GM23338 (cell line): ENCODE measurements at regions not wholly inside any gene's neighbourhood (a gene's known extent, or its start where the extent isn't known, plus 50 kb on each side); places are given as distances from the start of the nearest gene placed in this dataset.

ENCODE experiments used
- ATAC-seq: fragments of 200-7000 bp; cut with Tn5 transposase; 3 replicates; pipeline ENCODE4 v1.9.1; 2020
- DNase-seq: peaks from one replicate; pipeline ENCODE4 v3.0.0-alpha.2; 2015; ENCODE audit warnings: low spot score
- H2AFZ ChIP-seq: fragments of 200-600 bp; sonication (generic); 2 replicates; pipeline ENCODE4 v1.8.0; 2016; ENCODE audit warnings: antibody characterized with exemption, mild to moderate bottlenecking, moderate library complexity
- H3F3A ChIP-seq: fragments of 200-600 bp; sonication (generic); replicated peaks from 2 replicates; pipeline ENCODE4 v1.8.0; 2017; ENCODE audit warnings: antibody characterized with exemption, mixed run types, low read depth
- H3K27ac ChIP-seq: fragments of 200-600 bp; sonication (generic); 2 replicates; pipeline ENCODE4 v1.6.1; 2016; ENCODE audit warnings: low read depth
- H3K27me3 ChIP-seq: fragments of 200-600 bp; sonication (generic); 2 replicates; pipeline ENCODE4 v1.8.0; 2016; ENCODE audit warnings: mild to moderate bottlenecking, mixed run types, moderate library complexity; ENCODE audit not compliant: insufficient read depth
- H3K36me3 ChIP-seq: fragments of 200-600 bp; sonication (generic); 2 replicates; pipeline ENCODE4 v1.8.0; 2016; ENCODE audit warnings: mild to moderate bottlenecking; ENCODE audit not compliant: insufficient read depth
- H3K4me1 ChIP-seq: fragments of 200-600 bp; sonication (generic); 2 replicates; pipeline ENCODE4 v1.8.0; 2016; ENCODE audit warnings: mild to moderate bottlenecking, moderate library complexity; ENCODE audit not compliant: insufficient read depth
- H3K4me2 ChIP-seq: fragments of 200-600 bp; sonication (generic); 2 replicates; pipeline ENCODE4 v1.7.1; 2017; ENCODE audit warnings: mixed run types
- H3K4me3 ChIP-seq: fragments of 200-600 bp; sonication (generic); 2 replicates; pipeline ENCODE4 v1.6.1; 2016; ENCODE audit warnings: mixed run types
- H3K79me2 ChIP-seq: fragments of 200-600 bp; sonication (generic); replicated peaks from 2 replicates; pipeline ENCODE4 v1.8.0; 2017; ENCODE audit warnings: mild to moderate bottlenecking; ENCODE audit not compliant: insufficient read depth
- H3K9me2 ChIP-seq: fragments of 200-600 bp; sonication (generic); 2 replicates; pipeline ENCODE4 v1.8.0; 2017; ENCODE audit not compliant: insufficient read depth
- H4K20me1 ChIP-seq: fragments of 200-600 bp; sonication (generic); replicated peaks from 2 replicates; pipeline ENCODE4 v1.8.0; 2017; ENCODE audit warnings: mild to moderate bottlenecking; ENCODE audit not compliant: insufficient read depth
- H3K27ac Mint-ChIP-seq: 2 replicates; pipeline ENCODE4 v1.8.0; 2020; ENCODE audit warnings: inconsistent platforms, mild to moderate bottlenecking, moderate library complexity, mixed read lengths
- H3K27me3 Mint-ChIP-seq: 3 replicates; pipeline ENCODE4 v1.8.0; 2022; ENCODE audit warnings: low read depth, mild to moderate bottlenecking, moderate library complexity, mixed read lengths, inconsistent platforms; ENCODE audit not compliant: insufficient read depth, poor library complexity
- H3K36me3 Mint-ChIP-seq: 3 replicates; pipeline ENCODE4 v1.8.0; 2021; ENCODE audit warnings: low read depth, mild to moderate bottlenecking, inconsistent platforms, moderate library complexity, mixed read lengths
- H3K4me1 Mint-ChIP-seq: 3 replicates; pipeline ENCODE4 v1.8.0; 2020; ENCODE audit warnings: mild to moderate bottlenecking, inconsistent platforms, mixed read lengths
- H3K4me3 Mint-ChIP-seq: 3 replicates; pipeline ENCODE4 v1.8.0; 2021; ENCODE audit warnings: moderate library complexity, mild to moderate bottlenecking, inconsistent platforms, mixed read lengths
- H3K9me3 Mint-ChIP-seq: 3 replicates; pipeline ENCODE4 v1.8.0; 2020; ENCODE audit warnings: moderate library complexity, mild to moderate bottlenecking, inconsistent platforms, mixed read lengths
- CREB1 ChIP-seq: fragments of 250-450 bp; sonication (Bioruptor Pico); IDR thresholded peaks from 2 replicates; pipeline ENCODE4 v1.5.0; 2020; ENCODE audit warnings: low read depth, mild to moderate bottlenecking, moderate library complexity
- EZH2phosphoT487 ChIP-seq: fragments of 200-600 bp; sonication (generic); IDR thresholded peaks from one replicate; pipeline ENCODE4 v1.8.1; 2018; ENCODE audit warnings: antibody characterized with exemption; ENCODE audit not compliant: unreplicated experiment
- POLR2AphosphoS5 ChIP-seq: IDR thresholded peaks from 2 replicates; pipeline ENCODE4 v1.6.1; 2016; ENCODE audit warnings: antibody characterized with exemption, low read depth
- STAT1 ChIP-seq: IDR thresholded peaks from one replicate; pipeline ENCODE4 v1.6.1; 2016; ENCODE audit warnings: antibody characterized with exemption; ENCODE audit not compliant: unreplicated experiment
- ZNF114 ChIP-seq: fragments of 250-450 bp; sonication (Bioruptor Pico); IDR thresholded peaks from 2 replicates; pipeline ENCODE4 v1.5.0; 2020; ENCODE audit warnings: mild to moderate bottlenecking, moderate library complexity
- ZNF331 ChIP-seq: fragments of 250-450 bp; sonication (Bioruptor Pico); IDR thresholded peaks from 2 replicates; pipeline ENCODE4 v1.5.0; 2020; ENCODE audit warnings: low read depth, mild to moderate bottlenecking, moderate library complexity
- ZNF462 ChIP-seq: fragments of 250-450 bp; sonication (Bioruptor Pico); IDR thresholded peaks from 2 replicates; pipeline ENCODE4 v1.5.0; 2020; ENCODE audit warnings: mild to moderate bottlenecking, moderate library complexity
- TF ChIP-seq, protein P1 (sequence below), 2 experiments: fragments of 200-600 bp in 1 of 2; sonication (generic) in 1 of 2; conservative IDR thresholded peaks; 2 replicates each; pipeline versions ENCODE4 v1.5.1 to v1.6.1; 2016 to 2017; ENCODE audit warnings: antibody characterized with exemption in 2 of 2, low read depth in 2 of 2, mild to moderate bottlenecking in 2 of 2, moderate library complexity in 1 of 2
- TF ChIP-seq, protein P2 (sequence below): IDR thresholded peaks from 2 replicates; pipeline ENCODE4 v1.6.1; 2016; ENCODE audit warnings: antibody characterized with exemption

GRCh38 chrX:40263014-40263560 is 165.3 kb upstream of the BCOR start:
- Mint-ChIP-seq H3K4me3 (no peak overlapping the region), H3K27me3 (peaks cover 8% of the 10 kb centered on the region), H3K4me1 (peaks cover 7% of the 10 kb centered on the region), H3K27ac (no peak overlapping the region), H3K36me3 (no peaks in the 10 kb centered on the region), H3K9me3 (no peaks in the 10 kb centered on the region; the same call in 2 of the 3 replicates)
- H3K36me3 ChIP-seq, result no peaks in the 10 kb centered on the region
- TF ChIP-seq ZNF114 (CRISPR knock-in tag), result no peak
- TF ChIP-seq, protein P1, sequence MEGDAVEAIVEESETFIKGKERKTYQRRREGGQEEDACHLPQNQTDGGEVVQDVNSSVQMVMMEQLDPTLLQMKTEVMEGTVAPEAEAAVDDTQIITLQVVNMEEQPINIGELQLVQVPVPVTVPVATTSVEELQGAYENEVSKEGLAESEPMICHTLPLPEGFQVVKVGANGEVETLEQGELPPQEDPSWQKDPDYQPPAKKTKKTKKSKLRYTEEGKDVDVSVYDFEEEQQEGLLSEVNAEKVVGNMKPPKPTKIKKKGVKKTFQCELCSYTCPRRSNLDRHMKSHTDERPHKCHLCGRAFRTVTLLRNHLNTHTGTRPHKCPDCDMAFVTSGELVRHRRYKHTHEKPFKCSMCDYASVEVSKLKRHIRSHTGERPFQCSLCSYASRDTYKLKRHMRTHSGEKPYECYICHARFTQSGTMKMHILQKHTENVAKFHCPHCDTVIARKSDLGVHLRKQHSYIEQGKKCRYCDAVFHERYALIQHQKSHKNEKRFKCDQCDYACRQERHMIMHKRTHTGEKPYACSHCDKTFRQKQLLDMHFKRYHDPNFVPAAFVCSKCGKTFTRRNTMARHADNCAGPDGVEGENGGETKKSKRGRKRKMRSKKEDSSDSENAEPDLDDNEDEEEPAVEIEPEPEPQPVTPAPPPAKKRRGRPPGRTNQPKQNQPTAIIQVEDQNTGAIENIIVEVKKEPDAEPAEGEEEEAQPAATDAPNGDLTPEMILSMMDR (conservative IDR thresholded peaks at IDR 0.05; ENCODE audit: low read depth in 2 of 2), result peak in 1 of 2 experiments; percentile 7; a peak in 1 of 4 replicates
- H3F3A ChIP-seq, result no peaks in the 10 kb centered on the region
- no peak overlapping the region for H3K27ac ChIP-seq
- DNase-seq (no peak), ATAC-seq (no peak)
- H3K4me3 ChIP-seq, result no peak overlapping the region
- no peak overlapping the region for H2AFZ ChIP-seq
- no peaks in the 10 kb centered on the region; the same call in 1 of the 2 replicates for H3K4me1 ChIP-seq
- no peak overlapping the region for H3K4me2 ChIP-seq
- no peaks in the 10 kb centered on the region for H4K20me1 ChIP-seq
- H3K79me2 ChIP-seq, result no peaks in the 10 kb centered on the region
- no peaks in the 10 kb centered on the region for H3K9me2 ChIP-seq
- peaks cover 10% of the 10 kb centered on the region; the same call in 1 of the 2 replicates for H3K27me3 ChIP-seq

DNA sequence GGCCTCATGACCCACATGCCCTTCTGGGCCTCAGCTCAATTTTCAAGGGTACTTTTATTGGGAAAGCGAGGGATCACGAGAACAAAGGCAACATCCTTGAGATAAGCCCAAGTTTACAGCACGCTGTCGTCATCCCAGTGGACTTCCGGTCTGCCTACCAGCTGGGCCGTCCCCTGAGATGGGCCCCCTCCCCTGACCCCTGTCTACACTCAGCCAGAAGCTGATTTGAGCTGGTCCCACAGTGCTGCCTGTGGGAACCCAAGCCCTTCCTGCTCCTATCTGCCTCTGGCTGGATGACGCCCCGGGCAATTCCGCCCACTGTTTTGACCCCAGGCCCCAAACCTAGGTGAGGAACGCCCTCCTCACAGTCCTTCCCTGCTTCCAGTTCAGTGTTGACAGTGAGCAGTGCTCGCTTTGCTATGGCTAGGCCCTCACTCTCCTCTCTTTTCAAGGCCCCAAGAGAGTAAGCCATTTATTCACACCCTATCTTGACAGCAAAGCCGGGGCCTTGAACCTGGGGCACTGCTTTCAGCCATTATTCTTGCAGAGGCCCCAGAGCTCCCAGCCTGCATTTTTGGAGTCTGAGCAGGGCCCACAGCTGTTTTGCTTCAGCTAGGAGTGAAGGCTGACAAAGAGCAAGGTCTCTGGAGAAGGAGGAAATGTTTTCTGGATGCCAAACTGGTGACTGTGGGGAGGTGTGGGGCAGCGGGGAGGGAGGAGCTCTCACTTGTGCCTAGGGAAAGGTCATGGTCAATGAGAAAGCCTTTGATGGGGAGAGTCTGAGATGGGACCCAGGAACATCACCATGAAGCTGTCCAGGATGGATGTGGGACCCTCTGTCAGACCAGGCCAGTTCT is 164.6 kb upstream of the BCOR start:
- no peak overlapping the region for H2AFZ ChIP-seq
- Mint-ChIP-seq H3K4me1 (peaks cover 5% of the 10 kb centered on the region), H3K27ac (no peak overlapping the region), H3K27me3 (peaks cover 6% of the 10 kb centered on the region), H3K36me3 (no peaks in the 10 kb centered on the region), H3K9me3 (no peaks in the 10 kb centered on the region; the same call in 2 of the 3 replicates), H3K4me3 (no peak overlapping the region)
- H3K36me3 ChIP-seq, result no peaks in the 10 kb centered on the region
- H3K9me2 ChIP-seq, result no peaks in the 10 kb centered on the region
- no peaks in the 10 kb centered on the region for H3K79me2 ChIP-seq
- H3K4me2 ChIP-seq, result no peak overlapping the region
- no peak overlapping the region for H3K27ac ChIP-seq
- ATAC-seq, result no peak
- H3F3A ChIP-seq, result no peaks in the 10 kb centered on the region
- no peak for DNase-seq
- H3K4me1 ChIP-seq, result no peaks in the 10 kb centered on the region; the same call in 1 of the 2 replicates
- H3K4me3 ChIP-seq, result no peak overlapping the region
- H3K27me3 ChIP-seq, result peaks cover 8% of the 10 kb centered on the region; the same call in 1 of the 2 replicates
- no peaks in the 10 kb centered on the region for H4K20me1 ChIP-seq
- TF ChIP-seq EZH2phosphoT487 (no peak), ZNF114 (CRISPR knock-in tag) (no peak), ZNF331 (CRISPR knock-in tag) (no peak), ZNF462 (no peak), CREB1 (CRISPR knock-in tag) (no peak), STAT1 (no peak), POLR2AphosphoS5 (no peak)
- TF ChIP-seq, protein P2, sequence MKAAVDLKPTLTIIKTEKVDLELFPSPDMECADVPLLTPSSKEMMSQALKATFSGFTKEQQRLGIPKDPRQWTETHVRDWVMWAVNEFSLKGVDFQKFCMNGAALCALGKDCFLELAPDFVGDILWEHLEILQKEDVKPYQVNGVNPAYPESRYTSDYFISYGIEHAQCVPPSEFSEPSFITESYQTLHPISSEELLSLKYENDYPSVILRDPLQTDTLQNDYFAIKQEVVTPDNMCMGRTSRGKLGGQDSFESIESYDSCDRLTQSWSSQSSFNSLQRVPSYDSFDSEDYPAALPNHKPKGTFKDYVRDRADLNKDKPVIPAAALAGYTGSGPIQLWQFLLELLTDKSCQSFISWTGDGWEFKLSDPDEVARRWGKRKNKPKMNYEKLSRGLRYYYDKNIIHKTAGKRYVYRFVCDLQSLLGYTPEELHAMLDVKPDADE, result no peak
